ENCODE measurements at regions not wholly inside any gene's neighbourhood (a gene's known extent, or its start where the extent isn't known, plus 50 kb on each side); places are given as distances from the start of the nearest gene placed in this dataset.
"Not testable (repeated sequence)": the region's sequence is repeated elsewhere in the genome, so short reads cannot be mapped to it uniquely, and the experiment has no call there.

GRCh38 chr14:101301011-101301410, 260.3 kb upstream of the DIO3 start:
- BruUV-seq (replicated peaks) = no TSS peak
- no peak for ATAC-seq
- no peaks in the 10 kb centered on the region for H3K36me3 ChIP-seq (ENCODE audit: control insufficient read depth, insufficient read depth, low read length)
- no peaks in the 10 kb centered on the region for H3K4me1 ChIP-seq (ENCODE audit: control insufficient read depth, insufficient read depth, low read length)
- no peak for TF ChIP-seq REST (IDR thresholded peaks at IDR 0.05; ENCODE audit: insufficient read depth in 1 of 2, low read depth in 2 of 2, low read length in 1 of 2)
- no peak for TF ChIP-seq SIN3A (IDR thresholded peaks at IDR 0.05; ENCODE audit: borderline replicate concordance, insufficient read depth, low read depth, low read length)
- TF ChIP-seq TCF7L2 (IDR thresholded peaks at IDR 0.05; ENCODE audit: low read depth, low read length) = no peak
- no peak for TF ChIP-seq POLR2AphosphoS5 (IDR thresholded peaks at IDR 0.05; ENCODE audit: low read depth, low read length)
- TF ChIP-seq CTCF (IDR thresholded peaks at IDR 0.05) = no peak
- DNase-seq (ENCODE audit: low read depth, low spot score) = no peak
- in situ Hi-C loops (cut with HindIII; ENCODE audit: low pct_unique_long_range_greater_than_20kb, low sequenced_read_pairs) (no loop called here), intact Hi-C loops (cut with micrococcal nuclease; ENCODE audit: unreplicated experiment) (no loop called here)
- H3K9me3 ChIP-seq (ENCODE audit: control insufficient read depth, insufficient read depth, low read depth, low read length) = no peaks in the 10 kb centered on the region
- no peak overlapping the region for H3K27ac ChIP-seq (ENCODE audit: low read length)
- POLR2A ChIA-PET = no interaction called here
- CTCF ChIA-PET = no interaction called here
- H3K27me3 ChIP-seq (ENCODE audit: control insufficient read depth, insufficient read depth, low read length) = no peaks in the 10 kb centered on the region
- H3K4me3 ChIP-seq (ENCODE audit: low read depth in 2 of 2, low read length in 2 of 2) = no peak overlapping the region

- not testable (repeated sequence) for ATAC-seq
These were observed 254.1 kb upstream of the DIO3 start for GRCh38 chr14:101307162-101307561.

GRCh38 chr14:101311186-101311585, 250.1 kb upstream of the DIO3 start:
- ATAC-seq; H3K4me3 ChIP-seq (ENCODE audit: low read depth in 2 of 2, low read length in 2 of 2); H3K9me3 ChIP-seq (ENCODE audit: control insufficient read depth, insufficient read depth, low read depth, low read length); H3K27me3 ChIP-seq (ENCODE audit: control insufficient read depth, insufficient read depth, low read length); DNase-seq (ENCODE audit: low read depth, low spot score); CTCF ChIA-PET; intact Hi-C loops (cut with micrococcal nuclease; ENCODE audit: unreplicated experiment); H3K27ac ChIP-seq (ENCODE audit: low read length); in situ Hi-C loops (cut with HindIII; ENCODE audit: low pct_unique_long_range_greater_than_20kb, low sequenced_read_pairs); H3K4me1 ChIP-seq (ENCODE audit: control insufficient read depth, insufficient read depth, low read length); H3K36me3 ChIP-seq (ENCODE audit: control insufficient read depth, insufficient read depth, low read length); BruUV-seq (replicated peaks); POLR2A ChIA-PET: not testable (repeated sequence)

More at GRCh38 chr14:101307162-101307561, 254.1 kb upstream of the DIO3 start:
- POLR2A ChIA-PET; H3K9me3 ChIP-seq (ENCODE audit: control insufficient read depth, insufficient read depth, low read depth, low read length); BruUV-seq (replicated peaks); H3K27me3 ChIP-seq (ENCODE audit: control insufficient read depth, insufficient read depth, low read length); DNase-seq (ENCODE audit: low read depth, low spot score); H3K27ac ChIP-seq (ENCODE audit: low read length); intact Hi-C loops (cut with micrococcal nuclease; ENCODE audit: unreplicated experiment); H3K36me3 ChIP-seq (ENCODE audit: control insufficient read depth, insufficient read depth, low read length); H3K4me1 ChIP-seq (ENCODE audit: control insufficient read depth, insufficient read depth, low read length); H3K4me3 ChIP-seq (ENCODE audit: low read depth in 2 of 2, low read length in 2 of 2); CTCF ChIA-PET; in situ Hi-C loops (cut with HindIII; ENCODE audit: low pct_unique_long_range_greater_than_20kb, low sequenced_read_pairs): not testable (repeated sequence)

Measured in Panc1 (cell line).